ENCODE measurements at regions not wholly inside any gene's neighbourhood (a gene's known extent, or its start where the extent isn't known, plus 50 kb on each side); places are given as distances from the start of the nearest gene placed in this dataset.
"Not testable (repeated sequence)": the region's sequence is repeated elsewhere in the genome, so short reads cannot be mapped to it uniquely, and the experiment has no call there.

GRCh38 chrX:38963244-38963643, 162.0 kb downstream of the MID1IP1 start:
- H3K9ac ChIP-seq (ENCODE audit: low read depth, low read length); H4K91ac ChIP-seq (ENCODE audit: insufficient read depth, low read depth, low read length); dilution Hi-C loops (cut with HindIII; ENCODE audit: low sequenced_read_pairs, unreplicated experiment); POLR2A ChIA-PET (ENCODE audit: unreplicated experiment); H2AK5ac ChIP-seq (ENCODE audit: low read depth, low read length); H3K4me3 ChIP-seq (ENCODE audit: insufficient read depth, low read depth, low read length); H3K4ac ChIP-seq (ENCODE audit: low read depth, low read length); H3K9me1 ChIP-seq (ENCODE audit: insufficient read depth, low read length); H4K20me1 ChIP-seq (ENCODE audit: insufficient read depth, low read length); DNase-seq; H3K18ac ChIP-seq (ENCODE audit: low read depth, low read length); H3K56ac ChIP-seq (ENCODE audit: extremely low read depth, insufficient read depth, low read length); H2AFZ ChIP-seq (replicated peaks; ENCODE audit: low read length, poor library complexity); H3K14ac ChIP-seq (replicated peaks; ENCODE audit: low read depth, low read length); CTCF ChIA-PET; H4K5ac ChIP-seq (ENCODE audit: low read depth, low read length); BruUV-seq (replicated peaks); in situ Hi-C loops (cut with MboI; ENCODE audit: low sequenced_read_pairs); H2BK120ac ChIP-seq (ENCODE audit: low read depth, low read length); H3K9me3 ChIP-seq (ENCODE audit: control insufficient read depth, insufficient read depth, low read length); intact Hi-C loops (cut with micrococcal nuclease); H2AK9ac ChIP-seq (replicated peaks; ENCODE audit: low read depth, low read length, poor library complexity); H2BK20ac ChIP-seq (ENCODE audit: low read depth, low read length); H3K79me1 ChIP-seq (ENCODE audit: low read depth in 1 of 2, low read length in 2 of 2); H3K4me2 ChIP-seq (ENCODE audit: low read depth, low read length); ATAC-seq (ENCODE audit: low read depth); H3K4me1 ChIP-seq (ENCODE audit: control insufficient read depth, insufficient read depth, low read length); H2BK5ac ChIP-seq (ENCODE audit: low read depth, low read length, poor library complexity, severe bottlenecking); H3K27me3 ChIP-seq (ENCODE audit: control insufficient read depth, insufficient read depth, low read length); H3K27ac ChIP-seq (ENCODE audit: insufficient read depth, low read length); H2BK15ac ChIP-seq (ENCODE audit: low read depth, low read length); H3K23ac ChIP-seq (ENCODE audit: low read depth, low read length); H4K8ac ChIP-seq (ENCODE audit: low read depth in 2 of 2, low read length in 2 of 2); H3K36me3 ChIP-seq (ENCODE audit: control insufficient read depth, insufficient read depth, low read length): not testable (repeated sequence)
- WGBS, 2 experiments (ENCODE audit: extremely low coverage in 2 of 2, insufficient read length in 1 of 2): no CpG with 5 or more reads among the region's 3 CpGs

Data from IMR-90 (cell line).